ENCODE measurements at regions not wholly inside any gene's neighbourhood (a gene's known extent, or its start where the extent isn't known, plus 50 kb on each side); places are given as distances from the start of the nearest gene placed in this dataset.

GRCh38 chr3:40658305-40658704 lies 133.5 kb downstream of the ZNF621 start:
- TF ChIP-seq EZH2 (IDR thresholded peaks at IDR 0.05; ENCODE audit: low read depth, low read length, severe bottlenecking), result no peak
- TF ChIP-seq MAX (IDR thresholded peaks at IDR 0.05), result no peak
- TF ChIP-seq CTCF (IDR thresholded peaks at IDR 0.05; ENCODE audit: control extremely low read depth in 1 of 3, insufficient read depth in 1 of 3, low read depth in 1 of 3, low read length in 3 of 3), result no peak
- no peak for TF ChIP-seq POLR2AphosphoS5 (IDR thresholded peaks at IDR 0.05; ENCODE audit: low read depth, low read length)
- TF ChIP-seq POLR2A (IDR thresholded peaks at IDR 0.05; ENCODE audit: control extremely low read depth in 1 of 2, low read depth in 2 of 2, low read length in 2 of 2), result no peak
- TF ChIP-seq SIRT6 (IDR thresholded peaks at IDR 0.05; ENCODE audit: low read length), result no peak
